GM12872 (cell line): ENCODE measurements at regions not wholly inside any gene's neighbourhood (a gene's known extent, or its start where the extent isn't known, plus 50 kb on each side); places are given as distances from the start of the nearest gene placed in this dataset.

ENCODE experiments used
- CTCF ChIP-seq: IDR thresholded peaks from 3 replicates; pipeline ENCODE4 v1.5.1; 2011; ENCODE audit warnings: low read depth, mild to moderate bottlenecking, low read length, moderate library complexity; ENCODE audit not compliant: insufficient read depth

GRCh38 chr9:106799152-106799551, 63.8 kb upstream of the ZNF462 start:
- TF ChIP-seq CTCF, result no peak

GRCh38 chr9:106800701-106801270, 62.2 kb upstream of the ZNF462 start:
- no peak for TF ChIP-seq CTCF

- TF ChIP-seq CTCF, result no peak
These were observed 61.1 kb upstream of the ZNF462 start for GRCh38 chr9:106801816-106802215.
